Neural cell (in vitro differentiated cells): ENCODE measurements at regions not wholly inside any gene's neighbourhood (a gene's known extent, or its start where the extent isn't known, plus 50 kb on each side); places are given as distances from the start of the nearest gene placed in this dataset.

Experiments used
- CTCF ChIP-seq: fragments of 450-650 bp; IDR thresholded peaks from 2 replicates; pipeline ENCODE4 v1.5.1; 2014; ENCODE audit warnings: antibody characterized with exemption, mild to moderate bottlenecking, moderate library complexity; ENCODE audit not compliant: poor library complexity, severe bottlenecking
- EP300 ChIP-seq: fragments of 450-650 bp; conservative IDR thresholded peaks from 2 replicates; pipeline ENCODE4 v1.6.1; 2014; ENCODE audit warnings: antibody characterized with exemption, mild to moderate bottlenecking, moderate library complexity; ENCODE audit not compliant: poor library complexity, severe bottlenecking
- EZH2 ChIP-seq: fragments of 200-600, 300-800 bp; shearing (Covaris generic), sonication (generic); IDR thresholded peaks from 2 replicates; pipeline ENCODE4 v1.6.1; 2014; ENCODE audit warnings: antibody characterized with exemption, low read length, borderline replicate concordance, mild to moderate bottlenecking; ENCODE audit not compliant: insufficient read depth, poor library complexity, severe bottlenecking
- MXI1 ChIP-seq: fragments of 450-650 bp; conservative IDR thresholded peaks from 2 replicates; pipeline ENCODE4 v1.6.1; 2014; ENCODE audit warnings: antibody characterized with exemption, mild to moderate bottlenecking; ENCODE audit not compliant: poor library complexity, severe bottlenecking
- POLR2AphosphoS5 ChIP-seq: IDR thresholded peaks from 2 replicates; pipeline ENCODE4 v1.6.1; 2012
- RAD21 ChIP-seq: fragments of 450-650 bp; conservative IDR thresholded peaks from 2 replicates; pipeline ENCODE4 v1.6.1; 2014; ENCODE audit warnings: antibody characterized with exemption, mild to moderate bottlenecking, moderate library complexity
- TAF1 ChIP-seq: IDR thresholded peaks from 2 replicates; pipeline ENCODE4 v1.6.1; 2012; ENCODE audit warnings: low read depth
- TF ChIP-seq, protein P1 (sequence below): IDR thresholded peaks from 2 replicates; pipeline ENCODE4 v1.6.1; 2012; ENCODE audit warnings: borderline replicate concordance

GRCh38 chr6:6752129-6752528 lies 163.6 kb downstream of the LY86 start:
- TF ChIP-seq RAD21 (no peak), CTCF (no peak), EZH2 (no peak), TAF1 (no peak), EP300 (no peak), POLR2AphosphoS5 (no peak), MXI1 (no peak)
- TF ChIP-seq, protein P1, sequence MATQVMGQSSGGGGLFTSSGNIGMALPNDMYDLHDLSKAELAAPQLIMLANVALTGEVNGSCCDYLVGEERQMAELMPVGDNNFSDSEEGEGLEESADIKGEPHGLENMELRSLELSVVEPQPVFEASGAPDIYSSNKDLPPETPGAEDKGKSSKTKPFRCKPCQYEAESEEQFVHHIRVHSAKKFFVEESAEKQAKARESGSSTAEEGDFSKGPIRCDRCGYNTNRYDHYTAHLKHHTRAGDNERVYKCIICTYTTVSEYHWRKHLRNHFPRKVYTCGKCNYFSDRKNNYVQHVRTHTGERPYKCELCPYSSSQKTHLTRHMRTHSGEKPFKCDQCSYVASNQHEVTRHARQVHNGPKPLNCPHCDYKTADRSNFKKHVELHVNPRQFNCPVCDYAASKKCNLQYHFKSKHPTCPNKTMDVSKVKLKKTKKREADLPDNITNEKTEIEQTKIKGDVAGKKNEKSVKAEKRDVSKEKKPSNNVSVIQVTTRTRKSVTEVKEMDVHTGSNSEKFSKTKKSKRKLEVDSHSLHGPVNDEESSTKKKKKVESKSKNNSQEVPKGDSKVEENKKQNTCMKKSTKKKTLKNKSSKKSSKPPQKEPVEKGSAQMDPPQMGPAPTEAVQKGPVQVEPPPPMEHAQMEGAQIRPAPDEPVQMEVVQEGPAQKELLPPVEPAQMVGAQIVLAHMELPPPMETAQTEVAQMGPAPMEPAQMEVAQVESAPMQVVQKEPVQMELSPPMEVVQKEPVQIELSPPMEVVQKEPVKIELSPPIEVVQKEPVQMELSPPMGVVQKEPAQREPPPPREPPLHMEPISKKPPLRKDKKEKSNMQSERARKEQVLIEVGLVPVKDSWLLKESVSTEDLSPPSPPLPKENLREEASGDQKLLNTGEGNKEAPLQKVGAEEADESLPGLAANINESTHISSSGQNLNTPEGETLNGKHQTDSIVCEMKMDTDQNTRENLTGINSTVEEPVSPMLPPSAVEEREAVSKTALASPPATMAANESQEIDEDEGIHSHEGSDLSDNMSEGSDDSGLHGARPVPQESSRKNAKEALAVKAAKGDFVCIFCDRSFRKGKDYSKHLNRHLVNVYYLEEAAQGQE, result no peak
